NT2/D1 (cell line): ENCODE measurements at regions not wholly inside any gene's neighbourhood (a gene's known extent, or its start where the extent isn't known, plus 50 kb on each side); places are given as distances from the start of the nearest gene placed in this dataset.

Experiments
- SUZ12 ChIP-seq: IDR thresholded peaks from 2 replicates; pipeline ENCODE4 v1.6.1; 2011; ENCODE audit not compliant: insufficient read length, insufficient read depth; ENCODE audit errors: extremely low read depth
- YY1 ChIP-seq: IDR thresholded peaks from 2 replicates; pipeline ENCODE4 v1.6.1; 2011; ENCODE audit not compliant: insufficient read length, insufficient read depth
- ZNF274 ChIP-seq: IDR thresholded peaks from 2 replicates; pipeline ENCODE4 v1.6.1; 2011; ENCODE audit warnings: mild to moderate bottlenecking, low read depth, low read length

DNA sequence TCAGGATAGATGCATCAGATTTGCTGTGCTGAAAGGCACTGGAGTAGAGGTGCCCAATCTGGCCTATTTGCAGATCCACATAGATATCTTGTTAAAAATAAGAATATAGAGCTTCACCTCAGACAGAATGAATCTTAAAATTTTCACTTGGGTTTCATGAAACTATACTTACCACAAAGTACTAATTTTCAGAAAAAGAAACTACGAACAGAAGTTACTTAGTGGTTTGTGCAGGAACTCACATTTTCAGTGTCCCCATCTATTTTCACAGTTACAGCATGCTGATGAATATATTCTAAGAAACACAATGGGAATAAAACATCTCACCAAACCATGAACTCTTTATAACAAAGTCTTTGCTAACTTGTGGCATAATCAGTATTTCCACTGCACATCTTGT lies 449.4 kb downstream of the RERGL start:
- TF ChIP-seq YY1 (no peak), ZNF274 (no peak), SUZ12 (no peak)
